H1 (cell line): ENCODE measurements at regions not wholly inside any gene's neighbourhood (a gene's known extent, or its start where the extent isn't known, plus 50 kb on each side); places are given as distances from the start of the nearest gene placed in this dataset.

Experiments
- TF ChIP-seq, protein P1 (sequence below): IDR thresholded peaks from 2 replicates; pipeline ENCODE4 v1.6.1; 2012; ENCODE audit warnings: inconsistent platforms

DNA sequence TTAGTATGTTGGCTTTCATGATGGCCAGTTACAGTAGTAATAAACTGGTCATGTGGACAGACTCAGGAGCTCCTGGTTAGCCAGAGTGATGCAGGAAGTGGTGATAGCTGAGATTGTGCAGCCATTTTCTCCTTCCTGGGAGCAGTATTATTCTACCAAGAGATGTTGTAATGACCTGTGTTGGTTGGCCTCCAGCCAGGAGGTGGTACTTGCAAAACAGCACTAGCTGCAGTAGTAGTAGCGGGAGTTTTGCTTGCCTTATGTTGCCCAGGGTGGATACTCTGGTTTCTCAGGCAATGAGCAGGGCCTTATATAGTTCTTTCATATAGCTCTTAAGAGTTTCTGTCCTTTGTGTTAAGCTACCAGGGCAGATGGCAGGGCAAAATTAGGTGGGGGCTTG lies 998.8 kb downstream of the GLUD2 start (continued):
- TF ChIP-seq, protein P1, sequence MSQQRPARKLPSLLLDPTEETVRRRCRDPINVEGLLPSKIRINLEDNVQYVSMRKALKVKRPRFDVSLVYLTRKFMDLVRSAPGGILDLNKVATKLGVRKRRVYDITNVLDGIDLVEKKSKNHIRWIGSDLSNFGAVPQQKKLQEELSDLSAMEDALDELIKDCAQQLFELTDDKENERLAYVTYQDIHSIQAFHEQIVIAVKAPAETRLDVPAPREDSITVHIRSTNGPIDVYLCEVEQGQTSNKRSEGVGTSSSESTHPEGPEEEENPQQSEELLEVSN: no peak
- TF ChIP-seq, all 59 proteins: peak for 0
